ENCODE measurements at regions not wholly inside any gene's neighbourhood (a gene's known extent, or its start where the extent isn't known, plus 50 kb on each side); places are given as distances from the start of the nearest gene placed in this dataset.

DNA sequence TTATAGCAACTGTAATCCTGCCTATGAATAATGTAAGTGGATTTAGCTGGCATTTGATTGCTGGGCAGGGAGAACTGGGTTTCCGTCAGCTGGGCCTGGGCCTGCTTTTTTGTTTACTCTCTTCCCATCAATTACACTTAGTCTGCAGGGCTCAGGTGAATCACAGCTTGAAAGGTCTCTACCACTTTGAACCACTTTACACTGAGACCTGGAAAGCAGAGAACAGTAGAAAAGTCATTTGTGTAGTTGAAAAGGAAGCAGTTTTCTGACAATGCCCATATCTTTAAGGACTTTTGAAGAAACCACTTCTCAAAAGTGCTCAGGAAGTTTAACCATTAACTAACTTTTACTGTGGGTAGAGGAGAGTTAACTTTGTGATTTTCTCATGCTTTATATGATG, 315.4 kb upstream of the SASH1 start:
- no peak for TF ChIP-seq ZFX (IDR thresholded peaks at IDR 0.05; ENCODE audit: borderline replicate concordance)
- TF ChIP-seq, protein P1, sequence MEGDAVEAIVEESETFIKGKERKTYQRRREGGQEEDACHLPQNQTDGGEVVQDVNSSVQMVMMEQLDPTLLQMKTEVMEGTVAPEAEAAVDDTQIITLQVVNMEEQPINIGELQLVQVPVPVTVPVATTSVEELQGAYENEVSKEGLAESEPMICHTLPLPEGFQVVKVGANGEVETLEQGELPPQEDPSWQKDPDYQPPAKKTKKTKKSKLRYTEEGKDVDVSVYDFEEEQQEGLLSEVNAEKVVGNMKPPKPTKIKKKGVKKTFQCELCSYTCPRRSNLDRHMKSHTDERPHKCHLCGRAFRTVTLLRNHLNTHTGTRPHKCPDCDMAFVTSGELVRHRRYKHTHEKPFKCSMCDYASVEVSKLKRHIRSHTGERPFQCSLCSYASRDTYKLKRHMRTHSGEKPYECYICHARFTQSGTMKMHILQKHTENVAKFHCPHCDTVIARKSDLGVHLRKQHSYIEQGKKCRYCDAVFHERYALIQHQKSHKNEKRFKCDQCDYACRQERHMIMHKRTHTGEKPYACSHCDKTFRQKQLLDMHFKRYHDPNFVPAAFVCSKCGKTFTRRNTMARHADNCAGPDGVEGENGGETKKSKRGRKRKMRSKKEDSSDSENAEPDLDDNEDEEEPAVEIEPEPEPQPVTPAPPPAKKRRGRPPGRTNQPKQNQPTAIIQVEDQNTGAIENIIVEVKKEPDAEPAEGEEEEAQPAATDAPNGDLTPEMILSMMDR (IDR thresholded peaks at IDR 0.05) = no peak
- no peak overlapping the region for H3K27ac ChIP-seq

DNA sequence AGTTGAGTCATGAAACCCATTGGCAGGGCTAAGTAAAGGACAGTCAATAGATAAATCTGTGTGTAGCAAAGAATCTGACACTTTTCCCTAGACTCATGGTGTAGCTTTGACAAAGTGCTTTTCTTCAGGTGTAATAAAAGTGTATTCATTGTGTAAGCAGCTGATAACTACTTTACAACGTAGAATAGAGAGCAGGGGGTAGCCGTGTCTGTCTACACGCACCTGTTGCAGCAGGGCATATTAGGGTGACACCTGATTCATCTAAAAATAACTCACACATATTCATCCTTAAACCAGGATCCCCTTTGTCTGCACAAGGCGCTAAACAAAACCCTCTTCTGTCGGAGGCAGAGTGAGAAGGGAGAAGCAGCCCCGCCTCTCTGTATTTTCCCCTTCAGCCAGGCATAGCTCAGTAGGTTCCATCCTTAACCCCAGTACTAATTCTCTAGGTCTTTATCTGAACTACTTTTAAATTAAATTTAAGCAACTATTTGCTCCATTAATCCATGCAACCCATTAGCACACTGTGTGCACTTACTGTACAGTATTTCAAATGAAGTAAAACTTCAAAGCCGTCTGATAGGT, 306.7 kb upstream of the SASH1 start:
- no peak overlapping the region for H3K27ac ChIP-seq
- TF ChIP-seq, protein P1 (IDR thresholded peaks at IDR 0.05) = no peak
- TF ChIP-seq ZFX (IDR thresholded peaks at IDR 0.05; ENCODE audit: borderline replicate concordance) = no peak

DNA sequence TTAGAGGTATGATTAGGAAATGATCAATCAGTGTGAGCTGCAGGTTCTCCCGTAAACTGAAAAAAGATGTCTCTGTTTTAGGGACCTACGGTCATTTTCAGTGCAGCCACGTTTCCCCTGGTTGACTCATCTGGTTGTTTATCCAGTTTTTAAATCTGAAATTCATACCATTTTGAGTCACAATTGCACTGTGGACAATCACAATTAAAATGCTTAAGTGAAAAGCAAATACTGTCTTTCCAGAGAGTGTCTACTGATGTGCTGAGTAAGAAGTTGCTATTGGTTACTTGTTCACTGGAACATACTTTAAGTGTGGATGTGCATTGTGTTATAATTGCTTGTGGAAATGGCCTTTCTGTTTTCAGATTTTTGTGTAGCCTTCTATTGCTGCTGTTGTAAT, 305.1 kb upstream of the SASH1 start:
- no peak overlapping the region for H3K27ac ChIP-seq
- TF ChIP-seq ZFX (IDR thresholded peaks at IDR 0.05; ENCODE audit: borderline replicate concordance) = no peak
- TF ChIP-seq, protein P1 (IDR thresholded peaks at IDR 0.05) = no peak

DNA sequence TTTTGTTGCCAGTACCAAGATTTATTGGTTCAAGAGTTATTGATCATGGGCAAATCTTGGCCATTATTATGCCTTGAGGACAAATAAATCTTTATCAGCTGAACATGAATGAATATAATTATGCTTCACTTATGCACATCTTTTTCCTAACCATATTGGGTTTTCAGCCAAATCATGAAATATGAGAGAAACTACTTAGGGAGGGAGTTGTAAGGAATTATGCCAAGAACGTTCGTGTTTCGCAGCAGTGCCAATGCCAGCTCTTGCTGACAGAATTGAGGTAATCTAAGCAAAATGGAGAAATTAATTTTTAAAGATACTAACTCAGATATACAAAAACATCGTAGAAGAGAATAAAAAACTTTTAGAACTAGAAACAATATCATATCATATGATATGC, 301.1 kb upstream of the SASH1 start:
- TF ChIP-seq, protein P1 (IDR thresholded peaks at IDR 0.05) = no peak
- no peak for TF ChIP-seq ZFX (IDR thresholded peaks at IDR 0.05; ENCODE audit: borderline replicate concordance)
- H3K27ac ChIP-seq = no peak overlapping the region

DNA sequence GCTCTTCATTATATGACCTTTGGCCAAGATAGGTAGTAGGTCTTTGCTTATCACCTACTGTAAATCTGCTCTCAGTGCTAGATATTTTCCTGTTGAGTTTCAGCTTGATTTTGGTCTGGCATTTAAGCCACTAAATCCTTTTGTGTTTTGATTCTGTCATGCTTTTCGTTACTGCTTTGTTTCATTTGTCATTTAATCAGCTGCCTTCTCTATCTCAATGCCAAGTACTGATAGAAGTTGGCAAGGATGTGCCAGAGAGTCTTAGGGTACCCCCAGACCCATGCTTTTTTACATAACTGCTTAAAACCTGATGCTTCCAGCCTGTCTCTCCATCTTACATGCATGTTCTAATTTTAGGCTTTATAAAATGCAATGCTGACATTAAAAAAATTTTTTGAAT, 300.1 kb upstream of the SASH1 start:
- H3K27ac ChIP-seq = no peak overlapping the region
- TF ChIP-seq, protein P1 (IDR thresholded peaks at IDR 0.05) = no peak
- no peak for TF ChIP-seq ZFX (IDR thresholded peaks at IDR 0.05; ENCODE audit: borderline replicate concordance)

DNA sequence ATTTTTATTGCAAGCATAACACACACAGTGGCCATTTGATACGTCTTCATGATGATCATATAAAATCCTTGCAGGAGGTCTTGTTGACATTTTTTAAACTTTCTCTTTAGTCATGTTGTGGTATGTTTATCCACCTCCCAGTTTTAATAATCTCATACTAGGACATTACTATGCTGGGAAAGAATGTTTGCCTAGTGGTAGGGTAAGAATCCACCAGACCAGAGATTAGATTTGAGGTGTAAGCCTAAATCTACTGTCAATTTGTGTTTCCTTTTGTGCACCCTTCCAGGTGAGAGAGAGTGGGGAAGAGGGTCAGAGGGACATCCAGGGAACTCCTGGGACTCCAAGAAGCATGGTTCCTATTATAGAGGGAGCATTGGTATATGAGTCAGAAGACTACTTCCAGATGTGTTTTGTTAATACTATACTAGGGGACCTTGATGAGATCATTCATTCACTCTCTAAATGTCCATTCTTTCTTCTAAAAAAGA, 298.3 kb upstream of the SASH1 start:
- H3K27ac ChIP-seq = no peak overlapping the region
- no peak for TF ChIP-seq ZFX (IDR thresholded peaks at IDR 0.05; ENCODE audit: borderline replicate concordance)

DNA sequence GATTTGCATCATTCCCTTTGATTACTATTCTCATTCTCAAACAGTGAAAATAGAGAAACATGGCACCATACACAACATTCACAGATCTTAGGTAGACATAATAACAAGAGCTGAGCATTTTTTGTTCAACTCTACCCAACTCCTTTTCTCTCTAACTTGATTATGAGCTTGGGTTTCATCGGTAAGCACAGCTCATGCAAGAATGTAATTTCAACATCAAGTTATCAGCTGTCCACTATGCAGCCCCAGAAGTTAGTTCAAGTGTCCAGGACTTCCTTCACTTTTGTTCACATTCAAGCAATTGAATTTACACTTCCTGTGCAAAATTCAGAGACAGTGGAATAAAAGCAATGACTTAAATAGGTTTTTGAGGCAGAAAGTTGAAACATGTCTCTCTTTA, 297.7 kb upstream of the SASH1 start:
- H3K27ac ChIP-seq = no peak overlapping the region
- TF ChIP-seq ZFX (IDR thresholded peaks at IDR 0.05; ENCODE audit: borderline replicate concordance) = no peak
- TF ChIP-seq, protein P1 (IDR thresholded peaks at IDR 0.05) = no peak

DNA sequence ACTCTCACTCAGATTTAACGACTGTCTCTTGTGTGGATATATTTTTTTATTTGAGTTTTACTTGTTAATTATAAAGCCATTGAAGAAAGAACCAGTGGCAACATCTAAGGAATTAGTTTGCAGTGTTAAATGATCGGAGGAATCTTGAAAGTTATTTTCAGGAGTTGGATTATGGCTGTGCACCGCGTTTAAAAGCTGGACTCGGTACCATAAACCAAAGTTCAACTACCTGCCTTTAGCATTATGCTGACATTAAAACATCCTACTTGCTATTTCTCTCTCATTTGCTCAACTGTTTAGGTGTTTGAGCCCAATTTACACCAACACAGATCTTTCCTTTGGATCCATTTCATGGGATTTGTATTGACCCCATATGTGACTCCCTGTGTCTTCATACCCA, 289.4 kb upstream of the SASH1 start:
- no peak overlapping the region for H3K27ac ChIP-seq
- no peak for TF ChIP-seq ZFX (IDR thresholded peaks at IDR 0.05; ENCODE audit: borderline replicate concordance)
- TF ChIP-seq, protein P1 (IDR thresholded peaks at IDR 0.05) = no peak
